Muscle of arm (tissue), 1 donor: ENCODE measurements at regions not wholly inside any gene's neighbourhood (a gene's known extent, or its start where the extent isn't known, plus 50 kb on each side); places are given as distances from the start of the nearest gene placed in this dataset.

Experiments used
- DNase-seq: peaks from one replicate; pipeline ENCODE4 v3.0.0-alpha.2; 2013

- no peak for DNase-seq
Measured at GRCh38 chr6:33923857-33924514, 120.2 kb upstream of the MLN start.

- DNase-seq = no peak
Measured at GRCh38 chr6:33921745-33922144, 117.9 kb upstream of the MLN start.

GRCh38 chr6:33918175-33918695 is 114.4 kb upstream of the MLN start:
- DNase-seq = no peak

GRCh38 chr6:33915134-33915533 is 111.3 kb upstream of the MLN start:
- peak; percentile 17 for DNase-seq

GRCh38 chr6:33914645-33915044 is 110.8 kb upstream of the MLN start:
- DNase-seq = no peak

GRCh38 chr6:33912195-33912594 is 108.4 kb upstream of the MLN start:
- no peak for DNase-seq

- no peak for DNase-seq
Measured at GRCh38 chr6:33911488-33911887, 107.7 kb upstream of the MLN start.

- no peak for DNase-seq
Measured at GRCh38 chr6:33910594-33910993, 106.8 kb upstream of the MLN start.

GRCh38 chr6:33909737-33910136 is 105.9 kb upstream of the MLN start:
- DNase-seq = no peak

GRCh38 chr6:33908025-33908424 is 104.2 kb upstream of the MLN start:
- DNase-seq = no peak

GRCh38 chr6:33907227-33907626 is 103.4 kb upstream of the MLN start:
- DNase-seq = no peak

GRCh38 chr6:33906439-33906838 is 102.6 kb upstream of the MLN start:
- DNase-seq = no peak

- no peak for DNase-seq
Measured at GRCh38 chr6:33905071-33905609, 101.3 kb upstream of the MLN start.

- no peak for DNase-seq
Measured at GRCh38 chr6:33904747-33905065, 100.9 kb upstream of the MLN start.

- no peak for DNase-seq
Measured at GRCh38 chr6:33904050-33904746, 100.4 kb upstream of the MLN start.

- no peak for DNase-seq
Measured at GRCh38 chr6:33903579-33903978, 99.8 kb upstream of the MLN start.

GRCh38 chr6:33902457-33902853 is 98.7 kb upstream of the MLN start:
- DNase-seq = no peak

- DNase-seq = no peak
Measured at GRCh38 chr6:33901822-33902456, 98.1 kb upstream of the MLN start.

- DNase-seq = no peak
Measured at GRCh38 chr6:33898771-33899170, 95.0 kb upstream of the MLN start.

GRCh38 chr6:33897189-33897780 is 93.5 kb upstream of the MLN start:
- no peak for DNase-seq

GRCh38 chr6:33896391-33897188 is 92.8 kb upstream of the MLN start:
- no peak for DNase-seq

GRCh38 chr6:33895988-33896387 is 92.2 kb upstream of the MLN start:
- no peak for DNase-seq
